ENCODE measurements at regions not wholly inside any gene's neighbourhood (a gene's known extent, or its start where the extent isn't known, plus 50 kb on each side); places are given as distances from the start of the nearest gene placed in this dataset.

DNA sequence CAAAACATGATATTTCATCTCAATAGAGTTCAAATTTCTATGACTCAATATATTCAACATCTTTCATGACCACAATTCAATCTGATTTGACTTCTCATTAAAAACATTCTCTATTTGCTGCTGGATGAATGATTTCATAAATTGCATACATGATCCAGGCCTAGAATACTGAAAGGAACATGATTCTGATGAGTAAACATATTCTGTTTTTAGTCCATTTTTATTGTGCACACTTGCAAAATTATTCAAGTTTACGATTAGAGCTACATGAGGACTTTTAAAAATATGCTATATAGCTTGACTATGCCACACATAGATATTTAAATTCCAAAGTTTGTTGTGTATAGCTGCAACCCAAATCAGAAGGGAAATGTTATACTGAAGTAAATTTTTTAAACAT, 273.8 kb upstream of the GRIP1 start:
- TF ChIP-seq EZH2phosphoT487 (IDR thresholded peaks at IDR 0.05; ENCODE audit: borderline replicate concordance): no peak
- TF ChIP-seq, protein P1, sequence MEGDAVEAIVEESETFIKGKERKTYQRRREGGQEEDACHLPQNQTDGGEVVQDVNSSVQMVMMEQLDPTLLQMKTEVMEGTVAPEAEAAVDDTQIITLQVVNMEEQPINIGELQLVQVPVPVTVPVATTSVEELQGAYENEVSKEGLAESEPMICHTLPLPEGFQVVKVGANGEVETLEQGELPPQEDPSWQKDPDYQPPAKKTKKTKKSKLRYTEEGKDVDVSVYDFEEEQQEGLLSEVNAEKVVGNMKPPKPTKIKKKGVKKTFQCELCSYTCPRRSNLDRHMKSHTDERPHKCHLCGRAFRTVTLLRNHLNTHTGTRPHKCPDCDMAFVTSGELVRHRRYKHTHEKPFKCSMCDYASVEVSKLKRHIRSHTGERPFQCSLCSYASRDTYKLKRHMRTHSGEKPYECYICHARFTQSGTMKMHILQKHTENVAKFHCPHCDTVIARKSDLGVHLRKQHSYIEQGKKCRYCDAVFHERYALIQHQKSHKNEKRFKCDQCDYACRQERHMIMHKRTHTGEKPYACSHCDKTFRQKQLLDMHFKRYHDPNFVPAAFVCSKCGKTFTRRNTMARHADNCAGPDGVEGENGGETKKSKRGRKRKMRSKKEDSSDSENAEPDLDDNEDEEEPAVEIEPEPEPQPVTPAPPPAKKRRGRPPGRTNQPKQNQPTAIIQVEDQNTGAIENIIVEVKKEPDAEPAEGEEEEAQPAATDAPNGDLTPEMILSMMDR (conservative IDR thresholded peaks at IDR 0.05; ENCODE audit: low read length): no peak

Measured in Loucy (cell line).